Activated CD8-positive, alpha-beta memory T cell treated with anti-CD3 and anti-CD28 coated beads for 4 hours (primary cell): ENCODE measurements at regions not wholly inside any gene's neighbourhood (a gene's known extent, or its start where the extent isn't known, plus 50 kb on each side); places are given as distances from the start of the nearest gene placed in this dataset.
"Not testable (repeated sequence)": the region's sequence is repeated elsewhere in the genome, so short reads cannot be mapped to it uniquely, and the experiment has no call there.

ENCODE experiments used
- DNase-seq, 2 donors: peaks; one replicate each; pipeline ENCODE4 v3.0.0-alpha.2; 2020; ENCODE audit warnings: low read depth in 2 of 2

GRCh38 chr3:178198329-178198728 lies 337.9 kb upstream of the KCNMB2 start:
- DNase-seq, result no peak

- DNase-seq, result no peak
Observed at GRCh38 chr3:178200316-178200715, 335.9 kb upstream of the KCNMB2 start.

GRCh38 chr3:178201714-178202113 lies 334.5 kb upstream of the KCNMB2 start:
- DNase-seq, result no peak

- no peak for DNase-seq
Observed at GRCh38 chr3:178202194-178202593, 334.0 kb upstream of the KCNMB2 start.

- DNase-seq, result no peak
Observed at GRCh38 chr3:178203165-178203564, 333.1 kb upstream of the KCNMB2 start.

GRCh38 chr3:178203650-178204049 lies 332.6 kb upstream of the KCNMB2 start:
- DNase-seq, result no peak

- no peak for DNase-seq
Observed at GRCh38 chr3:178205740-178206139, 330.5 kb upstream of the KCNMB2 start.

GRCh38 chr3:178206521-178206920 lies 329.7 kb upstream of the KCNMB2 start:
- no peak for DNase-seq

- not testable (repeated sequence) for DNase-seq
Observed at GRCh38 chr3:178207161-178207560, 329.1 kb upstream of the KCNMB2 start.

- not testable (repeated sequence) for DNase-seq
Observed at GRCh38 chr3:178207627-178208026, 328.6 kb upstream of the KCNMB2 start.

GRCh38 chr3:178209116-178209515 lies 327.1 kb upstream of the KCNMB2 start:
- not testable (repeated sequence) for DNase-seq

GRCh38 chr3:178209618-178210017 lies 326.6 kb upstream of the KCNMB2 start:
- DNase-seq, result not testable (repeated sequence)

- not testable (repeated sequence) for DNase-seq
Observed at GRCh38 chr3:178211086-178211485, 325.1 kb upstream of the KCNMB2 start.

GRCh38 chr3:178217479-178217878 lies 318.8 kb upstream of the KCNMB2 start:
- no peak for DNase-seq

- no peak for DNase-seq
Observed at GRCh38 chr3:178218231-178218630, 318.0 kb upstream of the KCNMB2 start.

GRCh38 chr3:178219661-178220060 lies 316.6 kb upstream of the KCNMB2 start:
- not testable (repeated sequence) for DNase-seq

- no peak for DNase-seq
Observed at GRCh38 chr3:178223876-178224275, 312.4 kb upstream of the KCNMB2 start.

GRCh38 chr3:178226094-178226493 lies 310.1 kb upstream of the KCNMB2 start:
- no peak for DNase-seq

- no peak for DNase-seq
Observed at GRCh38 chr3:178231645-178232044, 304.6 kb upstream of the KCNMB2 start.

- DNase-seq, result no peak
Observed at GRCh38 chr3:178233371-178234071, 302.7 kb upstream of the KCNMB2 start.

GRCh38 chr3:178236555-178237277 lies 299.5 kb upstream of the KCNMB2 start:
- no peak for DNase-seq

GRCh38 chr3:178238179-178238578 lies 298.1 kb upstream of the KCNMB2 start:
- no peak for DNase-seq
